IgD-negative memory B cell (primary cell): ENCODE measurements at regions not wholly inside any gene's neighbourhood (a gene's known extent, or its start where the extent isn't known, plus 50 kb on each side); places are given as distances from the start of the nearest gene placed in this dataset.

ENCODE experiments used
- H3K27ac Mint-ChIP-seq, 3 donors: one replicate each; pipeline ENCODE4 v1.8.0; 2020 to 2022; ENCODE audit warnings: mild to moderate bottlenecking in 3 of 3, mixed read lengths in 3 of 3, moderate library complexity in 1 of 3
- H3K27me3 Mint-ChIP-seq: one replicate; pipeline ENCODE4 v1.8.0; 2021; ENCODE audit warnings: mixed read lengths
- H3K36me3 Mint-ChIP-seq: one replicate; pipeline ENCODE4 v1.8.0; 2020; ENCODE audit warnings: mild to moderate bottlenecking, mixed read lengths
- H3K4me1 Mint-ChIP-seq, 3 donors: one replicate each; pipeline ENCODE4 v1.8.0; 2020 to 2022; ENCODE audit warnings: mixed read lengths in 3 of 3, mild to moderate bottlenecking in 1 of 3
- H3K4me3 Mint-ChIP-seq, 4 donors: one replicate each; pipeline ENCODE4 v1.8.0; 2020 to 2022; ENCODE audit warnings: mild to moderate bottlenecking in 4 of 4, mixed read lengths in 4 of 4, moderate library complexity in 3 of 4
- H3K9me3 Mint-ChIP-seq, 3 donors: one replicate each; pipeline ENCODE4 v1.8.0; 2020 to 2021; ENCODE audit warnings: mixed read lengths in 3 of 3, mild to moderate bottlenecking in 1 of 3

DNA sequence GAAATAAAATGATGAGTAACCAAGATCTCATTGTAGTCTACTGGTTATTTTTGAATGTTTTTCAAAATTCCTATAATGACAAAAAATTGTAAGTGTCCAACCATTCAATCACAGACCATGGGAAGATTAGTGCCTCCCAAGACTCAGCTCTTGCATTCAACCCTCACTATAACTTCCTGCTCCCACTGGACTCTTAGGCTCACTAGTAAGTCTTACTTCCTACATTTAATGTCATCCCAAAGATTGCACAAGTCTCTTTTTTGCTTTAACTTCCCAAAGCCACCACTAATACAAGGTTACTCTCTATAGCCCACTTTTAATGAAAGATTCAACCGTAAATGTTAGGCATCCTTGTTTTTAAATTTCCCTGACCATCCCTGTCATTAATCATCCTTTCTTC is 111.9 kb upstream of the NRBF2 start:
- no peak overlapping the region for H3K27ac Mint-ChIP-seq
- H3K27me3 Mint-ChIP-seq: peaks cover 5% of the 10 kb centered on the region
- no peak overlapping the region for H3K4me3 Mint-ChIP-seq
- H3K36me3 Mint-ChIP-seq: no peaks in the 10 kb centered on the region
- H3K9me3 Mint-ChIP-seq: peaks cover 0 to 2% (median 0%) of the 10 kb centered on the region in 3 donors
- H3K4me1 Mint-ChIP-seq: no peaks in the 10 kb centered on the region

DNA sequence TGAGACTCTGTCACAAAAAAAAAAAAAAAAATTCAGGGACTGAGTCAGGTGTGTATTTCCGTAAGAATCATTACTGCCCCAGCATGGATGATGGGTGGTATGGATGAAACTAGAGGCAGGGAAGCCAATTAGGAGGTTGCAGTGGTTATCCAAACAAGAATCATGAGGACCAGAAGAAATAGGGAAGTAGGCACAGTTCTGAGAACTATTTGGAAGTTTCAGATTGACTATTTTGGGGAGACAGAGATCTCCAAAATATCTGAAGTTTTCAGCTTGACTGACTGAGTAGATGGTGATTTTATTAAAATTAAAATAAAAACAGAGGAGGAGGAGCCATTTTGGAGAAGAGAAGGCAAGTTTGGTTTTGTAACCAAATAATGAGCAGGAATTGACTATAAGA is 119.4 kb upstream of the NRBF2 start:
- H3K27me3 Mint-ChIP-seq: no peaks in the 10 kb centered on the region
- H3K4me1 Mint-ChIP-seq: peaks cover 0 to 4% (median 2%) of the 10 kb centered on the region in 3 donors
- no peaks in the 10 kb centered on the region for H3K36me3 Mint-ChIP-seq
- no peak overlapping the region for H3K4me3 Mint-ChIP-seq
- no peaks in the 10 kb centered on the region for H3K9me3 Mint-ChIP-seq
- H3K27ac Mint-ChIP-seq: no peak overlapping the region

GRCh38 chr10:63012623-63013022 is 120.5 kb upstream of the NRBF2 start:
- no peak overlapping the region for H3K4me3 Mint-ChIP-seq
- no peak overlapping the region for H3K27ac Mint-ChIP-seq
- H3K4me1 Mint-ChIP-seq: peaks cover 0 to 4% (median 2%) of the 10 kb centered on the region in 3 donors
- no peaks in the 10 kb centered on the region for H3K36me3 Mint-ChIP-seq
- no peaks in the 10 kb centered on the region for H3K9me3 Mint-ChIP-seq
- H3K27me3 Mint-ChIP-seq: no peaks in the 10 kb centered on the region

- Mint-ChIP-seq H3K36me3 (no peaks in the 10 kb centered on the region), H3K27me3 (no peaks in the 10 kb centered on the region), H3K4me1 (peaks cover 0 to 4% (median 1%) of the 10 kb centered on the region in 3 donors), H3K9me3 (no peaks in the 10 kb centered on the region), H3K4me3 (no peak overlapping the region), H3K27ac (no peak overlapping the region)
Observed at GRCh38 chr10:63010203-63010602, 122.9 kb upstream of the NRBF2 start.

- Mint-ChIP-seq H3K4me3 (no peak overlapping the region), H3K9me3 (no peaks in the 10 kb centered on the region), H3K36me3 (no peaks in the 10 kb centered on the region), H3K27ac (no peak overlapping the region), H3K4me1 (peaks cover 0 to 5% (median 1%) of the 10 kb centered on the region in 3 donors), H3K27me3 (no peaks in the 10 kb centered on the region)
Observed at GRCh38 chr10:63008491-63008890, 124.6 kb upstream of the NRBF2 start.

DNA sequence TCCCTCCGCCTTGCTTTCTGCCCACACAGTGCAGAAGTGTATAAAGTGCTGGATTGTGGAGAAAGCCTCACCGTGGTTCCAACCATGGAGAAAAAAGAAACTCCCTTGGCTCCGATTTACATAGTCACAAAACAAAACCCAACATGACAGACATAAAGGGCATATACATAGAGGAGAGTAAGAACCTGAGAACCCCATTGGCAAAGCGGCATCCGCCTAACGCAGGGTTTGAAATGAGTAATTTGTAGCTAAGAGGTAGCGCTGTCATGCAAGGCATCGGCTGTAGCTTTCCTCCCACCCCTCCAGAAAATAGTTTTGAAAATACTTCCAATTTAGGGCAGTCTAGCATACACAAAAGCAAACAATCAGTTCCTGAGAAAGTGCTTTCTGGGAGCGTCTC is 126.0 kb upstream of the NRBF2 start:
- Mint-ChIP-seq H3K27me3 (no peaks in the 10 kb centered on the region), H3K36me3 (no peaks in the 10 kb centered on the region), H3K9me3 (no peaks in the 10 kb centered on the region), H3K4me1 (peaks cover 0 to 5% (median 1%) of the 10 kb centered on the region in 3 donors), H3K27ac (no peak overlapping the region), H3K4me3 (no peak overlapping the region)

DNA sequence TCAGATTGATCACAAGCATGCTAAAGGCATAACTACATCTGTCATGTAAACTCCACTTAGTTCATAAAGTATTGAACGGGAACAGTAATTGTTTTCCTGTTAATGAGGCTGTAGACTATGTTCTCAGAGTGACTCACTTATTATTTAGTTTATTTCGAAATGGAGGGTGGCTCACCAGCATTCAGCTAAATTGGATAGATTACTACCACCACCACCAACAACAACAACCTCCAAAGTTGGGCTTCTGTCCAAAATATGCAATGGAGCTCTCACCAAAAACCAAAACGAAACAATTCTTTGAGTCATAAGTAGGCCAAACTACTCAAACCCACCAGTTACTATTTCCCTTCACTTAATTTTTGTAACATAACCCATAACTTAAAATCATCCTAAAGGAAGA is 127.9 kb upstream of the NRBF2 start:
- H3K4me1 Mint-ChIP-seq: peaks cover 0 to 2% (median 1%) of the 10 kb centered on the region in 3 donors
- no peaks in the 10 kb centered on the region for H3K9me3 Mint-ChIP-seq
- H3K27ac Mint-ChIP-seq: no peak overlapping the region
- H3K27me3 Mint-ChIP-seq: no peaks in the 10 kb centered on the region
- no peaks in the 10 kb centered on the region for H3K36me3 Mint-ChIP-seq
- H3K4me3 Mint-ChIP-seq: no peak overlapping the region

DNA sequence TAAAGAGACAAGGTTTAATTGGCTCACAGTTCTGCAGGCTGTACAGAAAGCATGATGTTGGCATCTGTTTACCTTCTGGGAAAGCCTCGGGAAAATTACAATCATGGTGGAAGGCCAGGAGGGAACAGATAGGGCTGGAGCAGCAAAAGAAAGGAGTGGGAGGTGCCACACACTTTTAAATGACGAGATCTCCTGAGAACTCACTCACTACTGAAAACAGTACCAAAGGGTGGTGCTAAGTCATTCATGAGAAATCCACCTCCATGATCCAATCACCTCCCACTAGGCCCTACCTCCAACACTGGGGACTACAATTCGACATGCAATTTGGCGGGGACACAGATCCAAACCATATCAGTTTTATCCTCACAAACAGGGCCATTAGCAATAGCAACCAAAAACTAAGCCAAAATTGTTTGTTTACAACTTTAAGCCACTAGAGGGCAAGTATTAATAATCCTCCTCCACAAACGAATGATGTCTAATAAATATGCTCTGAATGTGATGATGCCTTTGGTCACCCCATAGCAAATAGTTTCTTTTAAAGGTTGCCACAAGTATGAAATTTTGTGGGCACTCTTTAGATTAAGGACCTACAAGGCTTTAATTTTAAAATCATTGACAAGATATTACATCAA is 129.2 kb upstream of the NRBF2 start:
- no peaks in the 10 kb centered on the region for H3K9me3 Mint-ChIP-seq
- H3K27ac Mint-ChIP-seq: no peak overlapping the region
- H3K4me3 Mint-ChIP-seq: no peak overlapping the region
- peaks cover 0 to 2% (median 1%) of the 10 kb centered on the region in 3 donors for H3K4me1 Mint-ChIP-seq
- no peaks in the 10 kb centered on the region for H3K27me3 Mint-ChIP-seq
- no peaks in the 10 kb centered on the region for H3K36me3 Mint-ChIP-seq

- Mint-ChIP-seq H3K27me3 (peaks cover 1% of the 10 kb centered on the region), H3K4me3 (no peak overlapping the region), H3K27ac (no peak overlapping the region), H3K9me3 (no peaks in the 10 kb centered on the region), H3K4me1 (peaks cover 0 to 9% (median 3%) of the 10 kb centered on the region in 3 donors), H3K36me3 (peaks cover 3% of the 10 kb centered on the region)
Observed at GRCh38 chr10:62996925-62997324, 136.2 kb upstream of the NRBF2 start.

DNA sequence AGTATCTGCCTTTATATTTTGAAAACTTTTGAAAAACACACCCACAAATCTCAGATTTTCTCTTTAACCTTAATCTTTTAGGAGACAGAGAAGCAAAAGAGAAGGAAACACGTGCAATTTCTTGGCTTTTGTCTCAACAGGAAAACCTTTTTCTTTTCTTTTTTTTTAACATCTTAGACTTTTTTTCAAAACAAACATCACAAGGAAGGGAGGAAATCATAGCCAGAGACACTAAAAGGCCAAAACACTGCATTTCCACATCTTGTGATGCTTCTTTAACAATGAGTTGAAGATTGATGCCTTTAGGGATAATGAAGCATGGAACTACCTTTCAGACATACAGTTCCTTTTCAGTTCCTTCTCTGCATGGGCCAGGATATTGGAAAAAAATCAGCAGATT is 136.6 kb upstream of the NRBF2 start:
- Mint-ChIP-seq H3K27ac (no peak overlapping the region), H3K4me1 (peaks cover 0 to 9% (median 3%) of the 10 kb centered on the region in 3 donors), H3K9me3 (no peaks in the 10 kb centered on the region), H3K27me3 (peaks cover 1% of the 10 kb centered on the region), H3K36me3 (peaks cover 3% of the 10 kb centered on the region), H3K4me3 (no peak overlapping the region)

DNA sequence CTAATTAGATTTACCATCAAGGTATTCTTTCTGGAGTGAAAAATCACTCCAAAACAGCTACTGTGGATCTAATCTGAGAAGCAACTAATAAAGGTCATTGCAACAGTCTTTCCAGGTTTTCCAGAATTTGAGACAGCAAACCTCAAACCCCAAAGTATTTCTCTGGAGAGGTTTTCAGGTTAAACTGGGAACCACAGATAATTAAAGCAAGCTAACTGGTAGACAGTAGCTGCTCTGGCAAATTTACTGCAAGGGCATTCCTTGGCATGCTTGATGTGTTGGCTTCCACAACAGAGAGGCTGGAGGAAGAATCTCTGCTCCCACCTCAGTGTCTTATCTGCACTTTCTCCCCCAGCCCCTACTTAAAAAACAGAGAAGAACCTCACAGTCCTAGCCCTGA is 140.0 kb upstream of the NRBF2 start:
- H3K9me3 Mint-ChIP-seq: no peaks in the 10 kb centered on the region
- peaks cover 1% of the 10 kb centered on the region for H3K27me3 Mint-ChIP-seq
- no peak overlapping the region for H3K27ac Mint-ChIP-seq
- H3K4me1 Mint-ChIP-seq: peaks cover 0 to 9% (median 5%) of the 10 kb centered on the region in 3 donors
- no peak overlapping the region for H3K4me3 Mint-ChIP-seq
- H3K36me3 Mint-ChIP-seq: peaks cover 5% of the 10 kb centered on the region

DNA sequence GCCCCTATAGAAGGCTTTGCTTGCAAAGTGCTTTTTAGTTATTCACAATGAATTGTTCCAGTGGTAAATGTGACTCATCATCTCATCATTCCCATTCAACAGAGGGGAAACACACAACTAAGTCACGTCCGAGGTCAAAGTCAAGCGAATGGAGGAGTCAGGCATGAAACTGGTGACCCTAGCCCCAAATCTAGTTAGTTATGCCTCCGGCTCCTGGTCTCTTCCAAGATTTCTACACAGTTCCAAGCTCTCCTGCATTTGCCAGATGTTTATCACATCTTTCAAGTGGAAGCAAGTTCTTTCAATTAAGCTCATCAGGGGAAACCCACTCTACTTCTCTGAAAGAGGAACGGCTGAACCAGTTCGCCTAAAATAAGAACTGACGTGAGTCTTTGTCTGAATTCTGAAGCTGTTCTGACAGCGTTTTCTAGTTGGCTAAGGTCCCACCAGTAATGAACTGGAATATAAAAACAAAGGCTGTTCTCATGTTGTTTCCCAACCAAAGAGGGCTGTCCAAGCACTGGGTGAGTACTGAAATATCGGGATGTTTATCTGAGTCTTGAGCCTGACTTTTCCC is 140.9 kb upstream of the NRBF2 start:
- Mint-ChIP-seq H3K4me3 (peak overlapping the region in 1 of 4 donors; percentile 73), H3K9me3 (peaks cover 0 to 3% (median 0%) of the 10 kb centered on the region in 3 donors), H3K27ac (no peak overlapping the region), H3K36me3 (peaks cover 3% of the 10 kb centered on the region), H3K4me1 (peaks cover 0 to 9% (median 5%) of the 10 kb centered on the region in 3 donors), H3K27me3 (peaks cover 1% of the 10 kb centered on the region)

DNA sequence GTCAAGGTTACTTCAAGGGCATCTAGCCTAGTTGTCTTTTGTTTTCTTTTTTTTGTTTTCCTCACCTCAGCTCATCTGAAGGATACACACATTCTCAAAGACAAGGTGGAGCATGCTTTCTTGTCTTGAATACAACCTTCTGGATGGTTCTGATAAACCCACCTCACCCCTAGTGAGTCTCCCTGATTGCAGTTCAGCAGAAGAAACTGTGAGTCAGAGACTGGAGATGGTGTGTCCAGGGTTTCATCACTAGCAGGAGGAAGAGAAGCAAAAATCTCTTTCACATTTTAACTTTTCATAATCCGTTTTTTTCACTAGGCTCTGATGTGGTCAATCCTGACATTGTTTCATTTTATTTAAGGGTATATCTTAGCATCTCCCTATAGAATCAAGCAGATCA is 143.0 kb upstream of the NRBF2 start:
- peaks cover 0 to 9% (median 5%) of the 10 kb centered on the region in 3 donors for H3K4me1 Mint-ChIP-seq
- H3K27ac Mint-ChIP-seq: no peak overlapping the region
- H3K27me3 Mint-ChIP-seq: peaks cover 1% of the 10 kb centered on the region
- peaks cover 3% of the 10 kb centered on the region for H3K36me3 Mint-ChIP-seq
- H3K4me3 Mint-ChIP-seq: no peak overlapping the region
- peaks cover 0 to 3% (median 0%) of the 10 kb centered on the region in 3 donors for H3K9me3 Mint-ChIP-seq

DNA sequence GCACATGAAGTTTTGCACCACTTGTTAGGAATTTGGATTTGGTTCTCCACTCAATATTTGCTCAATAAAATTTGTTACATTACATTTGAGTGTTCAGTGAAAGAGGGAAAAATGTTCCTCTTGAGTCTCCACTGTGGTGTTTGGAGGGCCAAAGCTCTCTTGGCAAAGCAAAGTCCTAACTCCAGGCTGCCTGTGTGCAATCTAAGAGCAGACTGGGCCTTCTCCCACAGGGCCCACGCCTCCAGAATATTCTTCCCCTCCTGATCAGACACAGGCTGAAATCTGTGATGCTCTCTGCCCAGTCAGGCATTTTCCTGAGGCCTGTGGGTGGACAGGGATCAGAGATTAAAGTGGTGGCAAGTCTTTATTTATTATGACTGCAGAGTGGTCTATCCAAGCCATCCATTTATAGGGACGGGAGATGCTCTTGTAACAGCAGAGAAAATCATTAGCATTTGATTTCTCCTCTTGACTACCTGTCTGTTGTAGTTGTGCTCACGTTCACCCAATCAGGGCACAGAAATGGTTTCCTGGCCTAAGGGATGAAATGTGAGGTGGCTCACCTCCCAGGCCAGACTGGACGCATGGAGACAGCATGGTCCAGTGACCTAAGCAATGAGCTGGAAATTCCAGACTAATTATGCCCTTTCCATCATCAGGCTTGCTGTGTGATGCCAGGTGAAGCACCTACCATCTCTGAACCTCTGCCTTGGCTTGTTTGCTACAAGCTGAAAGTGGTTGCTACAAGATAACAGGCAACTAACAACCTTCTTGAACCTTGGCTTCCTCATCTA is 147.1 kb upstream of the NRBF2 start:
- peaks cover 0 to 3% (median 0%) of the 10 kb centered on the region in 3 donors for H3K9me3 Mint-ChIP-seq
- peaks cover 0 to 1% (median 0%) of the 10 kb centered on the region in 3 donors for H3K4me1 Mint-ChIP-seq
- peaks cover 3% of the 10 kb centered on the region for H3K36me3 Mint-ChIP-seq
- no peak overlapping the region for H3K4me3 Mint-ChIP-seq
- no peak overlapping the region for H3K27ac Mint-ChIP-seq
- no peaks in the 10 kb centered on the region for H3K27me3 Mint-ChIP-seq

- Mint-ChIP-seq H3K27ac (no peak overlapping the region), H3K4me1 (no peaks in the 10 kb centered on the region), H3K4me3 (no peak overlapping the region), H3K36me3 (no peaks in the 10 kb centered on the region), H3K27me3 (no peaks in the 10 kb centered on the region), H3K9me3 (peaks cover 0 to 1% (median 0%) of the 10 kb centered on the region in 3 donors)
Observed at GRCh38 chr10:62981096-62981495, 152.0 kb upstream of the NRBF2 start.
